ENCODE measurements at regions not wholly inside any gene's neighbourhood (a gene's known extent, or its start where the extent isn't known, plus 50 kb on each side); places are given as distances from the start of the nearest gene placed in this dataset.
"Not testable (repeated sequence)": the region's sequence is repeated elsewhere in the genome, so short reads cannot be mapped to it uniquely, and the experiment has no call there.

- DNase-seq (ENCODE audit: low spot score), result no peak
- no peak for FAIRE-seq
Observed at GRCh38 chr4:60729194-60729593, 470.9 kb upstream of the ADGRL3 start.

GRCh38 chr4:60729764-60730163, 470.4 kb upstream of the ADGRL3 start:
- not testable (repeated sequence) for DNase-seq (ENCODE audit: low spot score); FAIRE-seq

- DNase-seq (ENCODE audit: low spot score) (no peak), FAIRE-seq (no peak)
Observed at GRCh38 chr4:60737858-60738257, 462.3 kb upstream of the ADGRL3 start.

GRCh38 chr4:60743654-60744053, 456.5 kb upstream of the ADGRL3 start:
- FAIRE-seq (no peak), DNase-seq (ENCODE audit: low spot score) (no peak)

GRCh38 chr4:60744767-60745166, 455.4 kb upstream of the ADGRL3 start:
- DNase-seq (ENCODE audit: low spot score), result no peak
- FAIRE-seq, result no peak

GRCh38 chr4:60745800-60746571, 454.1 kb upstream of the ADGRL3 start:
- DNase-seq (ENCODE audit: low spot score) (no peak), FAIRE-seq (no peak)

- DNase-seq (ENCODE audit: low spot score) (no peak), FAIRE-seq (no peak)
Observed at GRCh38 chr4:60750962-60751361, 449.2 kb upstream of the ADGRL3 start.

GRCh38 chr4:60757986-60758680, 442.0 kb upstream of the ADGRL3 start:
- no peak for DNase-seq (ENCODE audit: low spot score)
- no peak for FAIRE-seq

- FAIRE-seq (no peak), DNase-seq (ENCODE audit: low spot score) (no peak)
Observed at GRCh38 chr4:60759518-60760245, 440.4 kb upstream of the ADGRL3 start.

GRCh38 chr4:60780874-60781273, 419.3 kb upstream of the ADGRL3 start:
- DNase-seq (ENCODE audit: low spot score), result no peak
- FAIRE-seq, result no peak

GRCh38 chr4:60790608-60791007, 409.5 kb upstream of the ADGRL3 start:
- FAIRE-seq (no peak), DNase-seq (ENCODE audit: low spot score) (no peak)

GRCh38 chr4:60794372-60794771, 405.8 kb upstream of the ADGRL3 start:
- FAIRE-seq (no peak), DNase-seq (ENCODE audit: low spot score) (no peak)

GRCh38 chr4:60799214-60799613, 400.9 kb upstream of the ADGRL3 start:
- DNase-seq (ENCODE audit: low spot score) (no peak), FAIRE-seq (no peak)

GRCh38 chr4:60800701-60801100, 399.4 kb upstream of the ADGRL3 start:
- DNase-seq (ENCODE audit: low spot score) (no peak), FAIRE-seq (no peak)

- FAIRE-seq, result peak; percentile 59
- DNase-seq (ENCODE audit: low spot score), result peak; percentile 29
Observed at GRCh38 chr4:60805500-60806313, 394.4 kb upstream of the ADGRL3 start.

GRCh38 chr4:60808726-60809485, 391.2 kb upstream of the ADGRL3 start:
- FAIRE-seq (no peak), DNase-seq (ENCODE audit: low spot score) (no peak)

- FAIRE-seq (no peak), DNase-seq (ENCODE audit: low spot score) (no peak)
Observed at GRCh38 chr4:60809486-60809800, 390.7 kb upstream of the ADGRL3 start.

GRCh38 chr4:60812811-60813210, 387.3 kb upstream of the ADGRL3 start:
- FAIRE-seq (no peak), DNase-seq (ENCODE audit: low spot score) (no peak)

GRCh38 chr4:60814549-60814948, 385.6 kb upstream of the ADGRL3 start:
- no peak for DNase-seq (ENCODE audit: low spot score)
- no peak for FAIRE-seq

- no peak for DNase-seq (ENCODE audit: low spot score)
- no peak for FAIRE-seq
Observed at GRCh38 chr4:60817609-60818008, 382.5 kb upstream of the ADGRL3 start.

- DNase-seq (ENCODE audit: low spot score) (no peak), FAIRE-seq (no peak)
Observed at GRCh38 chr4:60822986-60823385, 377.1 kb upstream of the ADGRL3 start.
